Stimulated activated CD8-positive, alpha-beta memory T cell treated with anti-CD3 and anti-CD28 coated beads, Interleukin-12 subunit alpha, Interleukin-12 subunit beta, amount 100 ng/mL, for 24 hours (primary cell): ENCODE measurements at regions not wholly inside any gene's neighbourhood (a gene's known extent, or its start where the extent isn't known, plus 50 kb on each side); places are given as distances from the start of the nearest gene placed in this dataset.
"Not testable (repeated sequence)": the region's sequence is repeated elsewhere in the genome, so short reads cannot be mapped to it uniquely, and the experiment has no call there.

Experiments used
- DNase-seq: peaks from one replicate; pipeline ENCODE4 v3.0.0-alpha.2; 2020; ENCODE audit errors: extremely low read depth

- DNase-seq, result no peak
These were observed 115.9 kb upstream of the EEPD1 start for GRCh38 chr7:36037121-36037662.

- DNase-seq, result no peak
These were observed 114.9 kb upstream of the EEPD1 start for GRCh38 chr7:36038063-36038721.

- DNase-seq, result no peak
These were observed 113.8 kb upstream of the EEPD1 start for GRCh38 chr7:36039243-36039642.

- no peak for DNase-seq
These were observed 113.4 kb upstream of the EEPD1 start for GRCh38 chr7:36039671-36040070.

GRCh38 chr7:36040679-36041078 lies 112.4 kb upstream of the EEPD1 start:
- DNase-seq, result no peak

- no peak for DNase-seq
These were observed 108.8 kb upstream of the EEPD1 start for GRCh38 chr7:36044101-36044892.

- no peak for DNase-seq
These were observed 107.7 kb upstream of the EEPD1 start for GRCh38 chr7:36045326-36045725.

- no peak for DNase-seq
These were observed 107.2 kb upstream of the EEPD1 start for GRCh38 chr7:36045830-36046341.

- no peak for DNase-seq
These were observed 105.9 kb upstream of the EEPD1 start for GRCh38 chr7:36047091-36047658.

GRCh38 chr7:36048141-36048901 lies 104.7 kb upstream of the EEPD1 start:
- no peak for DNase-seq

- DNase-seq, result no peak
These were observed 104.2 kb upstream of the EEPD1 start for GRCh38 chr7:36048902-36049240.

- no peak for DNase-seq
These were observed 101.6 kb upstream of the EEPD1 start for GRCh38 chr7:36051501-36051900.

- DNase-seq, result no peak
These were observed 99.5 kb upstream of the EEPD1 start for GRCh38 chr7:36053589-36053988.

GRCh38 chr7:36054637-36055036 lies 98.4 kb upstream of the EEPD1 start:
- DNase-seq, result no peak

- DNase-seq, result no peak
These were observed 97.8 kb upstream of the EEPD1 start for GRCh38 chr7:36055207-36055606.

GRCh38 chr7:36057323-36057722 lies 95.7 kb upstream of the EEPD1 start:
- DNase-seq, result no peak

GRCh38 chr7:36058020-36058592 lies 94.9 kb upstream of the EEPD1 start:
- no peak for DNase-seq

GRCh38 chr7:36060388-36060787 lies 92.7 kb upstream of the EEPD1 start:
- not testable (repeated sequence) for DNase-seq

GRCh38 chr7:36062154-36062815 lies 90.8 kb upstream of the EEPD1 start:
- no peak for DNase-seq

- no peak for DNase-seq
These were observed 88.4 kb upstream of the EEPD1 start for GRCh38 chr7:36064676-36065075.
